ENCODE measurements at regions not wholly inside any gene's neighbourhood (a gene's known extent, or its start where the extent isn't known, plus 50 kb on each side); places are given as distances from the start of the nearest gene placed in this dataset.

- TF ChIP-seq, protein P1, sequence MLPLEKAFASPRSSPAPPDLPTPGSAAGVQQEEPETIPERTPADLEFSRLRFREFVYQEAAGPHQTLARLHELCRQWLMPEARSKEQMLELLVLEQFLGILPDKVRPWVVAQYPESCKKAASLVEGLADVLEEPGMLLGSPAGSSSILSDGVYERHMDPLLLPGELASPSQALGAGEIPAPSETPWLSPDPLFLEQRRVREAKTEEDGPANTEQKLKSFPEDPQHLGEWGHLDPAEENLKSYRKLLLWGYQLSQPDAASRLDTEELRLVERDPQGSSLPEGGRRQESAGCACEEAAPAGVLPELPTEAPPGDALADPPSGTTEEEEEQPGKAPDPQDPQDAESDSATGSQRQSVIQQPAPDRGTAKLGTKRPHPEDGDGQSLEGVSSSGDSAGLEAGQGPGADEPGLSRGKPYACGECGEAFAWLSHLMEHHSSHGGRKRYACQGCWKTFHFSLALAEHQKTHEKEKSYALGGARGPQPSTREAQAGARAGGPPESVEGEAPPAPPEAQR (CRISPR knock-in tag; IDR thresholded peaks at IDR 0.05) = no peak
- TF ChIP-seq, protein P2, sequence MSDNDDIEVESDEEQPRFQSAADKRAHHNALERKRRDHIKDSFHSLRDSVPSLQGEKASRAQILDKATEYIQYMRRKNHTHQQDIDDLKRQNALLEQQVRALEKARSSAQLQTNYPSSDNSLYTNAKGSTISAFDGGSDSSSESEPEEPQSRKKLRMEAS (CRISPR knock-in tag; IDR thresholded peaks at IDR 0.05) = no peak
- TF ChIP-seq, protein P3, sequence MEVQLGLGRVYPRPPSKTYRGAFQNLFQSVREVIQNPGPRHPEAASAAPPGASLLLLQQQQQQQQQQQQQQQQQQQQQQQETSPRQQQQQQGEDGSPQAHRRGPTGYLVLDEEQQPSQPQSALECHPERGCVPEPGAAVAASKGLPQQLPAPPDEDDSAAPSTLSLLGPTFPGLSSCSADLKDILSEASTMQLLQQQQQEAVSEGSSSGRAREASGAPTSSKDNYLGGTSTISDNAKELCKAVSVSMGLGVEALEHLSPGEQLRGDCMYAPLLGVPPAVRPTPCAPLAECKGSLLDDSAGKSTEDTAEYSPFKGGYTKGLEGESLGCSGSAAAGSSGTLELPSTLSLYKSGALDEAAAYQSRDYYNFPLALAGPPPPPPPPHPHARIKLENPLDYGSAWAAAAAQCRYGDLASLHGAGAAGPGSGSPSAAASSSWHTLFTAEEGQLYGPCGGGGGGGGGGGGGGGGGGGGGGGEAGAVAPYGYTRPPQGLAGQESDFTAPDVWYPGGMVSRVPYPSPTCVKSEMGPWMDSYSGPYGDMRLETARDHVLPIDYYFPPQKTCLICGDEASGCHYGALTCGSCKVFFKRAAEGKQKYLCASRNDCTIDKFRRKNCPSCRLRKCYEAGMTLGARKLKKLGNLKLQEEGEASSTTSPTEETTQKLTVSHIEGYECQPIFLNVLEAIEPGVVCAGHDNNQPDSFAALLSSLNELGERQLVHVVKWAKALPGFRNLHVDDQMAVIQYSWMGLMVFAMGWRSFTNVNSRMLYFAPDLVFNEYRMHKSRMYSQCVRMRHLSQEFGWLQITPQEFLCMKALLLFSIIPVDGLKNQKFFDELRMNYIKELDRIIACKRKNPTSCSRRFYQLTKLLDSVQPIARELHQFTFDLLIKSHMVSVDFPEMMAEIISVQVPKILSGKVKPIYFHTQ (CRISPR knock-in tag; IDR thresholded peaks at IDR 0.05) = no peak
- TF ChIP-seq, protein P4, sequence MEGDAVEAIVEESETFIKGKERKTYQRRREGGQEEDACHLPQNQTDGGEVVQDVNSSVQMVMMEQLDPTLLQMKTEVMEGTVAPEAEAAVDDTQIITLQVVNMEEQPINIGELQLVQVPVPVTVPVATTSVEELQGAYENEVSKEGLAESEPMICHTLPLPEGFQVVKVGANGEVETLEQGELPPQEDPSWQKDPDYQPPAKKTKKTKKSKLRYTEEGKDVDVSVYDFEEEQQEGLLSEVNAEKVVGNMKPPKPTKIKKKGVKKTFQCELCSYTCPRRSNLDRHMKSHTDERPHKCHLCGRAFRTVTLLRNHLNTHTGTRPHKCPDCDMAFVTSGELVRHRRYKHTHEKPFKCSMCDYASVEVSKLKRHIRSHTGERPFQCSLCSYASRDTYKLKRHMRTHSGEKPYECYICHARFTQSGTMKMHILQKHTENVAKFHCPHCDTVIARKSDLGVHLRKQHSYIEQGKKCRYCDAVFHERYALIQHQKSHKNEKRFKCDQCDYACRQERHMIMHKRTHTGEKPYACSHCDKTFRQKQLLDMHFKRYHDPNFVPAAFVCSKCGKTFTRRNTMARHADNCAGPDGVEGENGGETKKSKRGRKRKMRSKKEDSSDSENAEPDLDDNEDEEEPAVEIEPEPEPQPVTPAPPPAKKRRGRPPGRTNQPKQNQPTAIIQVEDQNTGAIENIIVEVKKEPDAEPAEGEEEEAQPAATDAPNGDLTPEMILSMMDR (IDR thresholded peaks at IDR 0.05) = no peak
- TF ChIP-seq, protein P5, sequence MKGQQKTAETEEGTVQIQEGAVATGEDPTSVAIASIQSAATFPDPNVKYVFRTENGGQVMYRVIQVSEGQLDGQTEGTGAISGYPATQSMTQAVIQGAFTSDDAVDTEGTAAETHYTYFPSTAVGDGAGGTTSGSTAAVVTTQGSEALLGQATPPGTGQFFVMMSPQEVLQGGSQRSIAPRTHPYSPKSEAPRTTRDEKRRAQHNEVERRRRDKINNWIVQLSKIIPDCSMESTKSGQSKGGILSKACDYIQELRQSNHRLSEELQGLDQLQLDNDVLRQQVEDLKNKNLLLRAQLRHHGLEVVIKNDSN (CRISPR knock-in tag; IDR thresholded peaks at IDR 0.05) = no peak
- TF ChIP-seq CREB1 (CRISPR knock-in tag; IDR thresholded peaks at IDR 0.05) = no peak
- TF ChIP-seq TEAD4 (CRISPR knock-in tag; IDR thresholded peaks at IDR 0.05) = no peak
- TF ChIP-seq CBFB (CRISPR knock-in tag; IDR thresholded peaks at IDR 0.05; ENCODE audit: low read depth) = no peak
- TF ChIP-seq SMAD3 (CRISPR knock-in tag; IDR thresholded peaks at IDR 0.05; ENCODE audit: borderline replicate concordance) = no peak
- TF ChIP-seq TP53 (CRISPR knock-in tag; IDR thresholded peaks at IDR 0.05) = no peak
- TF ChIP-seq, protein P6, sequence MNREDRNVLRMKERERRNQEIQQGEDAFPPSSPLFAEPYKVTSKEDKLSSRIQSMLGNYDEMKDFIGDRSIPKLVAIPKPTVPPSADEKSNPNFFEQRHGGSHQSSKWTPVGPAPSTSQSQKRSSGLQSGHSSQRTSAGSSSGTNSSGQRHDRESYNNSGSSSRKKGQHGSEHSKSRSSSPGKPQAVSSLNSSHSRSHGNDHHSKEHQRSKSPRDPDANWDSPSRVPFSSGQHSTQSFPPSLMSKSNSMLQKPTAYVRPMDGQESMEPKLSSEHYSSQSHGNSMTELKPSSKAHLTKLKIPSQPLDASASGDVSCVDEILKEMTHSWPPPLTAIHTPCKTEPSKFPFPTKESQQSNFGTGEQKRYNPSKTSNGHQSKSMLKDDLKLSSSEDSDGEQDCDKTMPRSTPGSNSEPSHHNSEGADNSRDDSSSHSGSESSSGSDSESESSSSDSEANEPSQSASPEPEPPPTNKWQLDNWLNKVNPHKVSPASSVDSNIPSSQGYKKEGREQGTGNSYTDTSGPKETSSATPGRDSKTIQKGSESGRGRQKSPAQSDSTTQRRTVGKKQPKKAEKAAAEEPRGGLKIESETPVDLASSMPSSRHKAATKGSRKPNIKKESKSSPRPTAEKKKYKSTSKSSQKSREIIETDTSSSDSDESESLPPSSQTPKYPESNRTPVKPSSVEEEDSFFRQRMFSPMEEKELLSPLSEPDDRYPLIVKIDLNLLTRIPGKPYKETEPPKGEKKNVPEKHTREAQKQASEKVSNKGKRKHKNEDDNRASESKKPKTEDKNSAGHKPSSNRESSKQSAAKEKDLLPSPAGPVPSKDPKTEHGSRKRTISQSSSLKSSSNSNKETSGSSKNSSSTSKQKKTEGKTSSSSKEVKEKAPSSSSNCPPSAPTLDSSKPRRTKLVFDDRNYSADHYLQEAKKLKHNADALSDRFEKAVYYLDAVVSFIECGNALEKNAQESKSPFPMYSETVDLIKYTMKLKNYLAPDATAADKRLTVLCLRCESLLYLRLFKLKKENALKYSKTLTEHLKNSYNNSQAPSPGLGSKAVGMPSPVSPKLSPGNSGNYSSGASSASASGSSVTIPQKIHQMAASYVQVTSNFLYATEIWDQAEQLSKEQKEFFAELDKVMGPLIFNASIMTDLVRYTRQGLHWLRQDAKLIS (CRISPR knock-in tag; IDR thresholded peaks at IDR 0.05; ENCODE audit: borderline replicate concordance) = no peak
Observed at GRCh38 chr2:88913280-88913679, 221.8 kb downstream of the RPIA start.
